Fibroblast of the aortic adventitia (primary cell): ENCODE measurements at regions not wholly inside any gene's neighbourhood (a gene's known extent, or its start where the extent isn't known, plus 50 kb on each side); places are given as distances from the start of the nearest gene placed in this dataset.

ENCODE experiments used
- DNase-seq: peaks from one replicate; pipeline ENCODE4 v3.0.0-alpha.2; 2010; ENCODE audit warnings: low read depth
- H3K4me3 ChIP-seq: 2 replicates; pipeline ENCODE4 v1.5.1; 2011; ENCODE audit warnings: low read depth, mild to moderate bottlenecking, control low read depth, low read length, moderate library complexity
- TF ChIP-seq, protein P1 (sequence below): IDR thresholded peaks from 2 replicates; pipeline ENCODE4 v1.5.1; 2011; ENCODE audit warnings: mild to moderate bottlenecking, low read length, control low read depth, inconsistent platforms; ENCODE audit not compliant: insufficient read depth

DNA sequence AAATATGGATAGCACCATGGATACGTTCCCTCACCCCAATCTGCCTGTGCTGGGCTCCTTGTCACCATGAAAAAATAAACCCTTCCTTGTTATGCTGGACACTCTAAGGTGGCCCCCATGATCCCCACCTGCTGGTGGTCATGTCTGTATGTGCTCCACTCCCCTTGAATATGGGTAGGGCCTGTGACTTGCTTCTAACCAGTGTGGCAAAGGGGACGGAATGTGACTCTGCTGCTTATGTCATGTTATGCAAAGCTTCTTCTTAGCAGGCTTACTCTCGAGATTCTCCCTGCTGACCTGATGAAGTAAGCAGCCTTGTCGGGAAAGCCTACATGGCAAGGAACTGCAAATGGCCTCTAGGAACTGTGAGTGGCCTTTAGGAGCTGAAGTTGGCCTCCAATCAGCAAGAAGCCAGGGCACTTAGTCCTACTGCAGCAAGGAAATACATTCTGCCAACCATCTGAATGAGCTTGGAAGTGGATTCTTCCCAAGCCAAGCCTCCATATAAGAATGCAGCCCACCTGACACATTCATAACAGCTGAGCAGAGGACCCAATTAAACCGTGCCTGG is 159.9 kb downstream of the CCDC34 start:
- DNase-seq = no peak
- no peak overlapping the region for H3K4me3 ChIP-seq
- TF ChIP-seq, protein P1, sequence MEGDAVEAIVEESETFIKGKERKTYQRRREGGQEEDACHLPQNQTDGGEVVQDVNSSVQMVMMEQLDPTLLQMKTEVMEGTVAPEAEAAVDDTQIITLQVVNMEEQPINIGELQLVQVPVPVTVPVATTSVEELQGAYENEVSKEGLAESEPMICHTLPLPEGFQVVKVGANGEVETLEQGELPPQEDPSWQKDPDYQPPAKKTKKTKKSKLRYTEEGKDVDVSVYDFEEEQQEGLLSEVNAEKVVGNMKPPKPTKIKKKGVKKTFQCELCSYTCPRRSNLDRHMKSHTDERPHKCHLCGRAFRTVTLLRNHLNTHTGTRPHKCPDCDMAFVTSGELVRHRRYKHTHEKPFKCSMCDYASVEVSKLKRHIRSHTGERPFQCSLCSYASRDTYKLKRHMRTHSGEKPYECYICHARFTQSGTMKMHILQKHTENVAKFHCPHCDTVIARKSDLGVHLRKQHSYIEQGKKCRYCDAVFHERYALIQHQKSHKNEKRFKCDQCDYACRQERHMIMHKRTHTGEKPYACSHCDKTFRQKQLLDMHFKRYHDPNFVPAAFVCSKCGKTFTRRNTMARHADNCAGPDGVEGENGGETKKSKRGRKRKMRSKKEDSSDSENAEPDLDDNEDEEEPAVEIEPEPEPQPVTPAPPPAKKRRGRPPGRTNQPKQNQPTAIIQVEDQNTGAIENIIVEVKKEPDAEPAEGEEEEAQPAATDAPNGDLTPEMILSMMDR = no peak

DNA sequence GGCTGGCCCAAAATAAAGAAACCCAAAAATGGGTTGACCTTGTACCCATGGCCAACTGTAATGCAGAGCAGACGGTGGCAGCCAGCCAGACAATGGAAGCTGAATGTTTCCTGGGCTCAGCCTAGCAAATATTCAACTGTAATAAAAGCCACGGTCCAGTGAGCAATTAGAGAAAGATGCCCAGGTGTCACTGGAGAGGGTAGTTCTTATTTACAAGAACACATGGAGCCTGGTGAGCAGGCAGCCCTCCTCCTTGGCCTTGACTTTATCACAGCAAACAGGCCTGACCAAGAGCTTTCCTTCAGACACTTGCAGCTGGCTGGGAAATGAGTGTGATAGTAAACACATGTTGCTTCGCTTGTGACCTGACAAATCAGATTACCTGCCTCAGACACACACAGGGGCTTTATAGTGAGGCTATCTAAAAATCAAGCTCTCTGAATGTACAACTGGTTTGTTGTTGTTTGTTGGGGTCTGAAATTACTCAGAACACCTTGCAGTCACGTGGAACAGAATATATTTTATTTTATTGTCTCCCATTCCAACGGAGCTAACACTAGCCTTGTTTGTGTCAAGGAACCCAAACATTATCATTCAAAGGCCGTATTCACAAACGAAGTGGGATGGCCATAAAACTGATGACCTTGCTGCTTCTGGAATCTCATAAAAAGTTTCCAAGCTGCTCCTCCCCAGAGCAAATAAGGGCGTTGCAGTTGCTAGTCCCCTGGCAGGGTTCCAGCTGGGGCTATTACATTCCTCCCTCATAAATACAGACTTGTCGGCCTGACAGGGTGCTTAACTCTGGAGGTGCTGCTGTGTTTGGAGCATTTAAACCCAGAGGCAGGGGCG is 161.1 kb downstream of the BBOX1 start:
- no peak overlapping the region for H3K4me3 ChIP-seq
- TF ChIP-seq, protein P1 = no peak
- DNase-seq = peak; percentile 74

DNA sequence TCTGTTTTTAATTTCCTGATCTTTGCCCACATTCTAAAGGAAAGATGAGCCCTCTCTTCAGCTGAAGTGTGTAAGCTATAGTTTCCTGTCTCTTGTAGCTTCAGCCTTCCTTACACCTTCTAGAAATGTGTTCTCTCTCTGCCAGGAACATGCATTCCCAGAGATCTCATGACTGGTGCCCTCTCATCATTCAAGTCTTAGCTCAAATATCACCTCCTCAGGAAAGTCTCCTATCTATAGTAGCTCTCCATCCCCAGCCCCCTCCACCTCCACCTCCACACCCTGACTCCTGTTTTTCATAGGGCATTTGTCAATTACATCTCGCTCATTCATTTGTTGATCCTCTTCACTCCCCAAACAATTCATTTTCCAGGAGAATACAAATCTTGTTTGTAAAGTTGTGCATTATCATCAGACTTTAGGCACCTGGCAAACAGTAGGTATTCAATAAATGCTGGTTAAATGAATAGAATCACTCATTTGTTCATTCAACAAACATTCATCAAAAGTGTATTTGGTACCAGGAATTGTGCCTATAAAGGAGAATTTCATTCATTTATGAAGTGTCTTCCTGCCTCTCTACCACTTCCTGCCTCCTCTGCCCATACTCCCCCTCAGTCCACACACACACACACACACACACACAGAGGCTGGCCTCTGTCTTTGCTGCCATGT is 160.3 kb downstream of the BBOX1 start:
- H3K4me3 ChIP-seq = no peak overlapping the region
- DNase-seq = no peak
- TF ChIP-seq, protein P1 = no peak

DNA sequence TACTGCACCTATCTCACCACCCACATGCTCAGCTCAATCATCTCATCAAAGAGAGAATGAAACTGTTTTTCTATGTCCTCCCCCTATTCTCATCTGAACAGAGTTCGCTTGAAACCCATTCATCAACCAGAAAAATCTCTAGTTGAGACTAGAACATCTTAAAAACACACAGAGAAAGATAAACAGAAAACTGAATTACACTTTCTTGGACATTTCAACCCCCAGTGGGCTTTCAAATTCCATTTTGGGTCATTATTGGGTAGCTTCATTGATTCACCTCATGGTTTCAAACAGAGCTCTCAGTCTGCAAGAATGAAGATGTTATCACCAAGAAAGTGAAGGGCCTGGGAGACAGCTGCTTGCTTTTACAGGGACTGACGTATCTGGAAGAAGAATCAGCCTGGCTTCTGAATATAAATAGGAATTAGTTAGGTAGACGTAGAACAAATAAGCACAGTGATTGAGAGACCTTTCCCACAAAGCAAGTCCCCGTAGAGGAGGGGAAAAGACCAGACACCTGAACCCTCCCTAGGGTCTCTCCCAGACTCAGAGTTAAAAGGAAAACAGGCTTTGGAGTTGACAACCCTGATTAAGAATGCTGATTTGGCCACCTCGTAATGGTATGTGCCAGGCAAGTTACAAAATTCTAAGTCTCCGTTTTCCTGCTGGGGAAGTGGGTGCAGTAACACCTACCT is 155.7 kb downstream of the BBOX1 start:
- TF ChIP-seq, protein P1 = no peak
- DNase-seq = no peak
- no peak overlapping the region for H3K4me3 ChIP-seq

DNA sequence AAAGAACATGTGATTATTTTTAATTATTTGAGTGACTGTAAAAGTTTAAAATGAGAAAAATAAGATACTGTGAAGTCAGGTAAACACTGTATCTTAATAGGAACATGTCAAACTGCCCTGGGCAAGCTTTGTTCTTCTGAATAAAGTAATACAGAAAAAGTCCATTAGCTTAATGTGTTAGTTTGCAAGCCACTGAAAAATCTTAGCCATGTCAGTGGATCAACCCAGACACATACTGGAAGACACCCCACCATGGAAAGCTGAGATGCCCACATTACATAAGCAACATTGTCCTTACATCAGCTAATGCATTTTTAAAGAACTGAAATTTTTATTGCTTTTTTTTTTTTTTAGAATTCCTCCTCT is 155.2 kb downstream of the BBOX1 start:
- TF ChIP-seq, protein P1 = no peak
- no peak overlapping the region for H3K4me3 ChIP-seq
- DNase-seq = no peak

DNA sequence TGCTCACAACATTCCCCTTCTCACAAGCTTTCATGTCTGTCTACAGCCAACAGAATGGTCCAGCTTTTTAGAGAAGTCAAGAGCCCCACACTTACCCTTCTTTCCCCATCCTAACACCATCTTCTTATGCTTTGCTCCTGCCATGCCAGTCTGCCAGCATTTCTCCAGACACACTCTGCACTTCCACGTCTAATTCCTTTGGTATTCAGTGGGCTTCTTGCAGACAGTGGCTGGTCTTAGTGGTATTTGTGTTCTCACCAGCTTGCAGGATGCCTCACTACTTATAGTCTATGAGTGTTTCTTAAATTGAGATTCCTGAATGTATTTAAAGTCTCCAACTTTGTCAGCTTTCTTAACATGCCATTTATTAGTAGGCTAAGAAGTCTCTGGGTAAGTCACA is 154.4 kb downstream of the BBOX1 start:
- DNase-seq = no peak
- TF ChIP-seq, protein P1 = no peak
- H3K4me3 ChIP-seq = no peak overlapping the region
